GM12865 (cell line): ENCODE measurements at regions not wholly inside any gene's neighbourhood (a gene's known extent, or its start where the extent isn't known, plus 50 kb on each side); places are given as distances from the start of the nearest gene placed in this dataset.

Experiments used
- DNase-seq: peaks from one replicate; pipeline ENCODE4 v3.0.0; 2010; ENCODE audit warnings: low read depth
- H3K4me3 ChIP-seq: 2 replicates; pipeline ENCODE4 v1.5.1; 2011; ENCODE audit warnings: mild to moderate bottlenecking, low read depth, low read length, control low read depth
- TF ChIP-seq, protein P1 (sequence below): IDR thresholded peaks from 2 replicates; pipeline ENCODE4 v1.5.1; 2011; ENCODE audit warnings: low read length, control low read depth, low read depth, inconsistent platforms; ENCODE audit not compliant: insufficient read depth; ENCODE audit errors: missing control alignments

DNA sequence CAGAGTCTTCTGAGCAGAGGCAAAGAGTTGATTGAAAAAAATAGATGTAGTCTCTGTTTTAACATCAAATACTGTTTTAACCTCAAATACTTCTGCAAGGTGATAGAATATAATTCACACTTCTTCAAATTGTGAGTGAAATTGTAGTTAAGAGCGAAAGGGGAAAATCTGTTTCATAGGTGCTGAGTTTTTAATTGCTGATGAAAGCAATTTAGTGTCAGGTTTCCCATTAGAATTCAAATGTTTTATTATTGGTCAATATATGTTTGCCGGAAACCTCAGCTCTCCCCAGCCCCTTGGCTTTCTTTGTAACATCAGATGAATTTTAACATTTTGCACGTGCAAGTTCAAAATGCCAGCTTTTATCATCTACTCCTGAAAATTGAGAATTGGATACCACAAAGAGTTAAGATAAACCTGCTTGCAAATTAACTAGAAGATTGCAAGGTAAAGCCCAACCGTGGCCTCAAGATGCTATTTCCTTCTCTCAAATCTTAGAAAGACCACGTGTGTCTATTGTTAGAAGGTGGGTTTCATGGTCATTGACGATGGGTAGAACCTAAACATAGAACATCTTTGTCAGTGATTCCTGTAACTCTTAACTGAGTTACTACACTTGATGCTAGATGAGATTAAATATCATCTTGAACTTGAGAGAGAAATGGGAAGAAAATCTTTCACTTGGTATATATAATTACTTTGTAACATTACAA, 1824.2 kb upstream of the TENM3 start:
- no peak for DNase-seq
- no peak overlapping the region for H3K4me3 ChIP-seq
- TF ChIP-seq, protein P1, sequence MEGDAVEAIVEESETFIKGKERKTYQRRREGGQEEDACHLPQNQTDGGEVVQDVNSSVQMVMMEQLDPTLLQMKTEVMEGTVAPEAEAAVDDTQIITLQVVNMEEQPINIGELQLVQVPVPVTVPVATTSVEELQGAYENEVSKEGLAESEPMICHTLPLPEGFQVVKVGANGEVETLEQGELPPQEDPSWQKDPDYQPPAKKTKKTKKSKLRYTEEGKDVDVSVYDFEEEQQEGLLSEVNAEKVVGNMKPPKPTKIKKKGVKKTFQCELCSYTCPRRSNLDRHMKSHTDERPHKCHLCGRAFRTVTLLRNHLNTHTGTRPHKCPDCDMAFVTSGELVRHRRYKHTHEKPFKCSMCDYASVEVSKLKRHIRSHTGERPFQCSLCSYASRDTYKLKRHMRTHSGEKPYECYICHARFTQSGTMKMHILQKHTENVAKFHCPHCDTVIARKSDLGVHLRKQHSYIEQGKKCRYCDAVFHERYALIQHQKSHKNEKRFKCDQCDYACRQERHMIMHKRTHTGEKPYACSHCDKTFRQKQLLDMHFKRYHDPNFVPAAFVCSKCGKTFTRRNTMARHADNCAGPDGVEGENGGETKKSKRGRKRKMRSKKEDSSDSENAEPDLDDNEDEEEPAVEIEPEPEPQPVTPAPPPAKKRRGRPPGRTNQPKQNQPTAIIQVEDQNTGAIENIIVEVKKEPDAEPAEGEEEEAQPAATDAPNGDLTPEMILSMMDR: no peak

GRCh38 chr4:180422989-180423711, 1820.1 kb upstream of the TENM3 start:
- H3K4me3 ChIP-seq: no peak overlapping the region
- TF ChIP-seq, protein P1: no peak
- no peak for DNase-seq

GRCh38 chr4:180423712-180424057, 1819.5 kb upstream of the TENM3 start:
- no peak for DNase-seq
- TF ChIP-seq, protein P1: no peak
- H3K4me3 ChIP-seq: no peak overlapping the region

GRCh38 chr4:180426938-180427337, 1816.3 kb upstream of the TENM3 start:
- H3K4me3 ChIP-seq: no peak overlapping the region
- no peak for DNase-seq
- TF ChIP-seq, protein P1: no peak

DNA sequence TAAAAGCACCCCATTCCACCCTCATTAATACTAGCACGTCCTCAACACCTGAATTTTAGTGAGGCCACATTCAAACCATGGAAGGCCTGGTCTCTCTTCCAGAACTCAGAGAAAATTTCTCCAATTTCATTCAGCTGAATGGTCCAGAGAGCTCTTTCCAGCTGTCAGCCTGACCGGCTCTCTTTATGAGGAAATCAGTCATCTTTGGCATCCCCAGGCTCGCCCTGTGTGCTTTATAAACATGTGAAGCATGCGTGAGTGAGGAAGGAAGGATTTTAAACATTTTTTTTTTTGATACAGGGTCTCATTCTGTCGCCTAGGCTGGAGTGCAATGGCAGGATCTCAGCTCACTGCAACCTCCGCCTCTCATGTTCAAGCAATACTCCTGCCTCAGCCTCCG, 1812.9 kb upstream of the TENM3 start:
- TF ChIP-seq, protein P1: no peak
- DNase-seq: no peak
- no peak overlapping the region for H3K4me3 ChIP-seq

DNA sequence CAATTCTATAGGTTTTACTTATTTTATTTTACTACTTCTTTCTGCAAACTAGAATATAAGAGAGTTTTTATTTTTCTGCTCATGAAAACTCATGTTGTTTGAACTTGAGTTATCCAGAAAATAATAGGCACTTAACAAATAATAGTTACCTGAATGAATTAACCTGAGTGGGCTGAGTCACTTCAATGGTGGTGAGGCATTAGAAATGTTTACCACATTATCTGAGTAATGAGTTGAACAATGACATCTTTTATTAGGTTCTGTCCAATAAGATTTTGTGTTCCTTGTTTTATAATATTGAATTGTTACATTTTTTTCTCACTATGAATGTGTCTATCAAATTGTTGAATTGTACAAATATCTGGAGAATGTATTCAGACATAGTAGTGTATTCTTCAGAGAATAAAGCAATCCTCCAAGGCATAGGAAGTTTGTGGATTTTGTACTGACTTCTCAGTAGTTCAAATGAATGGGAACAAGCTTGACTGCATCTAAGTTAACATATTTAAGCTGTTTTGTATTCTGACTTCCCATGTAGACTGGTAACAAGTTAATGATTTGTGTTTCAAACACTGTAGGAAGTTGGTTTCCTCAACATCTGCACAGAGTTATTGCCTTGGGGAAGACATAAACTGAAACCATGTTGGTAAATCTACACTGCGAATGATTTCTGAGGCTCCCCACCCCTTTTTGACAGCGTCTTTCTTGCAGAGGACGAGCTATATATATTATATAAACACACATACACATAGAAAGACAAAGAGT, 1808.9 kb upstream of the TENM3 start:
- TF ChIP-seq, protein P1: no peak
- H3K4me3 ChIP-seq: no peak overlapping the region
- no peak for DNase-seq
